ENCODE measurements at regions not wholly inside any gene's neighbourhood (a gene's known extent, or its start where the extent isn't known, plus 50 kb on each side); places are given as distances from the start of the nearest gene placed in this dataset.

DNA sequence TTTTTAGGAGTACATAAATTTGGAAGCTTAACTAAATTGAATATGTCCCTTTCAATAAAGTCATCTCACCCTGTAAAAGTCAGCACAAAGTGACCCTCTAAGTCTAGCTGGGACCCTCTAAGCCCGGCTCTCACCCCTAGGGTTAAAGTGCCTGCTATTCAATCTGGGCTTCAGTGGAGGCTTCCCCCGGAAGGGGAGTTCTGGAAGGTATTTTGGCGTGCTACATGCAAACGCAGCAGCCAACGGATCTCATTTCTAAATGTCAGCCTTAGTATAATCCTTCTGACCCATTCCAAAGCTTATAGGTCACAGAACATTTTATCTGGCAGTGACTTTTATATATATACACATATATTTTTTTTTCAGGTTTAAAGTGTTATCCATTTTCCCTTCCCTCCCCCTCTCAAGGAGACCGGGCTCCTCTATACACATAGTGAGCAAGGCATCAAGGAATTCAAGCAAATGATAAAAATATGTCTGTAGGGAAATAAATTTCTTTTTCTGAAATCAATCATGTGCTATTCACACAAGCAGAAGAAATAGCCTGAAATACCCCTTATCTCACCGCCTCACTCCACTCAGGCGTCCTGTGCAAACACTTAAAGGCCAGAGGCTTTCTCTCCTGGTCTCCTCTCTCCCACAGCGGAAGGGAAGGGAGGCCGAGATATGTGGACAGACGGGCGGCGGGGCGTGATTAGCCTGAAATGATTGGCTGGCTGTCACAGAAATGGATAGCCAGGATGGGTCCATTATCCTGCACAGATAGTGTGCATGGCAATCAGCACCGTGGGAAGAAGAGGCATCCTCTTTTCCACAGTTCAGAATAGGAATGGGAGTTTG lies 301.7 kb downstream of the GALC start:
- TF ChIP-seq, protein P1, sequence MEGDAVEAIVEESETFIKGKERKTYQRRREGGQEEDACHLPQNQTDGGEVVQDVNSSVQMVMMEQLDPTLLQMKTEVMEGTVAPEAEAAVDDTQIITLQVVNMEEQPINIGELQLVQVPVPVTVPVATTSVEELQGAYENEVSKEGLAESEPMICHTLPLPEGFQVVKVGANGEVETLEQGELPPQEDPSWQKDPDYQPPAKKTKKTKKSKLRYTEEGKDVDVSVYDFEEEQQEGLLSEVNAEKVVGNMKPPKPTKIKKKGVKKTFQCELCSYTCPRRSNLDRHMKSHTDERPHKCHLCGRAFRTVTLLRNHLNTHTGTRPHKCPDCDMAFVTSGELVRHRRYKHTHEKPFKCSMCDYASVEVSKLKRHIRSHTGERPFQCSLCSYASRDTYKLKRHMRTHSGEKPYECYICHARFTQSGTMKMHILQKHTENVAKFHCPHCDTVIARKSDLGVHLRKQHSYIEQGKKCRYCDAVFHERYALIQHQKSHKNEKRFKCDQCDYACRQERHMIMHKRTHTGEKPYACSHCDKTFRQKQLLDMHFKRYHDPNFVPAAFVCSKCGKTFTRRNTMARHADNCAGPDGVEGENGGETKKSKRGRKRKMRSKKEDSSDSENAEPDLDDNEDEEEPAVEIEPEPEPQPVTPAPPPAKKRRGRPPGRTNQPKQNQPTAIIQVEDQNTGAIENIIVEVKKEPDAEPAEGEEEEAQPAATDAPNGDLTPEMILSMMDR (IDR thresholded peaks at IDR 0.05), result no peak
- TF ChIP-seq POLR2A (IDR thresholded peaks at IDR 0.05), result no peak

Data from right lobe of liver (tissue), 4 donors.